SJCRH30 (cell line): ENCODE measurements at regions not wholly inside any gene's neighbourhood (a gene's known extent, or its start where the extent isn't known, plus 50 kb on each side); places are given as distances from the start of the nearest gene placed in this dataset.

ENCODE experiments used
- DNase-seq, 2 experiments: peaks; one replicate each; pipeline ENCODE4 v3.0.0-alpha.2; 2015 to 2020
- H3K27ac ChIP-seq: fragments of 250-450 bp; sonication (Bioruptor Pico); 2 replicates; pipeline ENCODE4 v1.5.1; 2020; ENCODE audit warnings: mild to moderate bottlenecking, moderate library complexity
- H3K27me3 ChIP-seq: fragments of 250-450 bp; sonication (Bioruptor Pico); 2 replicates; pipeline ENCODE4 v1.5.1; 2020; ENCODE audit warnings: mild to moderate bottlenecking, moderate library complexity
- H3K36me3 ChIP-seq: fragments of 250-450 bp; sonication (Bioruptor Pico); 2 replicates; pipeline ENCODE4 v1.5.1; 2020; ENCODE audit warnings: mild to moderate bottlenecking, moderate library complexity
- H3K4me1 ChIP-seq: fragments of 250-450 bp; sonication (Bioruptor Pico); 2 replicates; pipeline ENCODE4 v1.5.1; 2020; ENCODE audit warnings: mild to moderate bottlenecking, moderate library complexity
- H3K4me3 ChIP-seq: fragments of 250-450 bp; sonication (Bioruptor Pico); 2 replicates; pipeline ENCODE4 v1.5.1; 2020; ENCODE audit warnings: mild to moderate bottlenecking, moderate library complexity
- H3K9me3 ChIP-seq: fragments of 250-450 bp; sonication (Bioruptor Pico); replicated peaks from 2 replicates; pipeline ENCODE4 v1.5.1; 2020; ENCODE audit warnings: mild to moderate bottlenecking, moderate library complexity

GRCh38 chr2:6783238-6783614, 82.5 kb downstream of the CMPK2 start:
- H3K27me3 ChIP-seq = no peaks in the 10 kb centered on the region
- no peaks in the 10 kb centered on the region for H3K9me3 ChIP-seq
- no peaks in the 10 kb centered on the region for H3K36me3 ChIP-seq
- H3K4me1 ChIP-seq = peaks cover 9% of the 10 kb centered on the region
- H3K27ac ChIP-seq = no peak overlapping the region
- H3K4me3 ChIP-seq = no peak overlapping the region
- DNase-seq = no peak

- H3K4me3 ChIP-seq = no peak overlapping the region
- no peaks in the 10 kb centered on the region for H3K36me3 ChIP-seq
- no peaks in the 10 kb centered on the region for H3K27me3 ChIP-seq
- no peak for DNase-seq
- peaks cover 9% of the 10 kb centered on the region for H3K4me1 ChIP-seq
- H3K27ac ChIP-seq = no peak overlapping the region
- H3K9me3 ChIP-seq = no peaks in the 10 kb centered on the region
Measured at GRCh38 chr2:6784291-6784690, 81.4 kb downstream of the CMPK2 start.

GRCh38 chr2:6785493-6785892, 80.2 kb downstream of the CMPK2 start:
- Histone ChIP-seq H3K27me3 (0 out of 2 replicates have a peak, but pooled peaks cover 3% of the 10 kb centered on the region), H3K4me3 (no peak overlapping the region), H3K27ac (no peak overlapping the region), H3K36me3 (no peaks in the 10 kb centered on the region), H3K4me1 (peaks cover 5% of the 10 kb centered on the region), H3K9me3 (no peaks in the 10 kb centered on the region)
- no peak for DNase-seq

- DNase-seq = no peak
- Histone ChIP-seq H3K27me3 (0 out of 2 replicates have a peak, but pooled peaks cover 4% of the 10 kb centered on the region), H3K4me1 (no peaks in the 10 kb centered on the region), H3K4me3 (no peak overlapping the region), H3K27ac (no peak overlapping the region), H3K9me3 (no peaks in the 10 kb centered on the region), H3K36me3 (no peaks in the 10 kb centered on the region)
Measured at GRCh38 chr2:6787376-6787775, 78.3 kb downstream of the CMPK2 start.

GRCh38 chr2:6788614-6789013, 77.1 kb downstream of the CMPK2 start:
- H3K36me3 ChIP-seq = no peaks in the 10 kb centered on the region
- H3K27me3 ChIP-seq = 0 out of 2 replicates have a peak, but pooled peaks cover 4% of the 10 kb centered on the region
- no peaks in the 10 kb centered on the region for H3K9me3 ChIP-seq
- H3K4me3 ChIP-seq = no peak overlapping the region
- no peak overlapping the region for H3K27ac ChIP-seq
- no peaks in the 10 kb centered on the region for H3K4me1 ChIP-seq
- no peak for DNase-seq

- H3K4me3 ChIP-seq = no peak overlapping the region
- 0 out of 2 replicates have a peak, but pooled peaks cover 4% of the 10 kb centered on the region for H3K27me3 ChIP-seq
- no peaks in the 10 kb centered on the region for H3K9me3 ChIP-seq
- H3K36me3 ChIP-seq = no peaks in the 10 kb centered on the region
- no peak for DNase-seq
- no peak overlapping the region for H3K27ac ChIP-seq
- no peaks in the 10 kb centered on the region for H3K4me1 ChIP-seq
Measured at GRCh38 chr2:6789559-6790138, 76.1 kb downstream of the CMPK2 start.

GRCh38 chr2:6791682-6792081, 74.0 kb downstream of the CMPK2 start:
- DNase-seq = peak in 1 of 2 experiments; percentile 23
- Histone ChIP-seq H3K9me3 (no peaks in the 10 kb centered on the region), H3K4me1 (no peaks in the 10 kb centered on the region), H3K36me3 (no peaks in the 10 kb centered on the region), H3K4me3 (no peak overlapping the region), H3K27ac (no peak overlapping the region), H3K27me3 (0 out of 2 replicates have a peak, but pooled peaks cover 4% of the 10 kb centered on the region)

GRCh38 chr2:6792883-6793282, 72.8 kb downstream of the CMPK2 start:
- Histone ChIP-seq H3K4me3 (no peak overlapping the region), H3K27me3 (0 out of 2 replicates have a peak, but pooled peaks cover 4% of the 10 kb centered on the region), H3K27ac (no peak overlapping the region), H3K9me3 (no peaks in the 10 kb centered on the region), H3K36me3 (no peaks in the 10 kb centered on the region), H3K4me1 (no peaks in the 10 kb centered on the region)
- no peak for DNase-seq

- 0 out of 2 replicates have a peak, but pooled peaks cover 4% of the 10 kb centered on the region for H3K27me3 ChIP-seq
- no peak for DNase-seq
- H3K4me3 ChIP-seq = no peak overlapping the region
- H3K9me3 ChIP-seq = no peaks in the 10 kb centered on the region
- no peaks in the 10 kb centered on the region for H3K36me3 ChIP-seq
- no peaks in the 10 kb centered on the region for H3K4me1 ChIP-seq
- H3K27ac ChIP-seq = no peak overlapping the region
Measured at GRCh38 chr2:6793371-6793770, 72.3 kb downstream of the CMPK2 start.

- Histone ChIP-seq H3K4me3 (no peak overlapping the region), H3K27me3 (0 out of 2 replicates have a peak, but pooled peaks cover 4% of the 10 kb centered on the region), H3K36me3 (no peaks in the 10 kb centered on the region), H3K27ac (no peak overlapping the region), H3K4me1 (no peaks in the 10 kb centered on the region), H3K9me3 (no peaks in the 10 kb centered on the region)
- no peak for DNase-seq
Measured at GRCh38 chr2:6793913-6794312, 71.8 kb downstream of the CMPK2 start.

GRCh38 chr2:6794448-6794847, 71.3 kb downstream of the CMPK2 start:
- Histone ChIP-seq H3K36me3 (no peaks in the 10 kb centered on the region), H3K4me1 (no peaks in the 10 kb centered on the region), H3K9me3 (no peaks in the 10 kb centered on the region), H3K27me3 (0 out of 2 replicates have a peak, but pooled peaks cover 4% of the 10 kb centered on the region), H3K27ac (no peak overlapping the region), H3K4me3 (no peak overlapping the region)
- no peak for DNase-seq
